Endothelial cell (in vitro differentiated cells): ENCODE measurements at regions not wholly inside any gene's neighbourhood (a gene's known extent, or its start where the extent isn't known, plus 50 kb on each side); places are given as distances from the start of the nearest gene placed in this dataset.

Experiments used
- DNase-seq: peaks from one replicate; pipeline ENCODE4 v3.0.0; 2021; ENCODE audit warnings: low spot score
- H3K27ac Mint-ChIP-seq: one replicate; pipeline ENCODE4 v1.8.0; 2021; ENCODE audit warnings: mixed read lengths, inconsistent platforms; ENCODE audit not compliant: unreplicated experiment
- H3K27me3 Mint-ChIP-seq: one replicate; pipeline ENCODE4 v1.8.0; 2021; ENCODE audit warnings: mild to moderate bottlenecking, moderate library complexity, mixed read lengths, inconsistent platforms; ENCODE audit not compliant: unreplicated experiment
- H3K36me3 Mint-ChIP-seq: one replicate; pipeline ENCODE4 v1.8.0; 2021; ENCODE audit warnings: mild to moderate bottlenecking, low read depth, mixed read lengths, inconsistent platforms; ENCODE audit not compliant: unreplicated experiment
- H3K4me1 Mint-ChIP-seq: one replicate; pipeline ENCODE4 v1.8.0; 2021; ENCODE audit warnings: mild to moderate bottlenecking, mixed read lengths, inconsistent platforms; ENCODE audit not compliant: unreplicated experiment
- H3K4me3 Mint-ChIP-seq: one replicate; pipeline ENCODE4 v1.8.0; 2021; ENCODE audit warnings: mild to moderate bottlenecking, mixed read lengths, inconsistent platforms; ENCODE audit not compliant: unreplicated experiment
- H3K9me3 Mint-ChIP-seq: one replicate; pipeline ENCODE4 v1.8.0; 2021; ENCODE audit warnings: mixed read lengths, inconsistent platforms; ENCODE audit not compliant: unreplicated experiment
- CTCF ChIP-seq: fragments of 200-600 bp; sonication (generic); IDR thresholded peaks from one replicate; pipeline ENCODE4 v1.5.0; 2021; ENCODE audit warnings: antibody characterized with exemption; ENCODE audit not compliant: unreplicated experiment

DNA sequence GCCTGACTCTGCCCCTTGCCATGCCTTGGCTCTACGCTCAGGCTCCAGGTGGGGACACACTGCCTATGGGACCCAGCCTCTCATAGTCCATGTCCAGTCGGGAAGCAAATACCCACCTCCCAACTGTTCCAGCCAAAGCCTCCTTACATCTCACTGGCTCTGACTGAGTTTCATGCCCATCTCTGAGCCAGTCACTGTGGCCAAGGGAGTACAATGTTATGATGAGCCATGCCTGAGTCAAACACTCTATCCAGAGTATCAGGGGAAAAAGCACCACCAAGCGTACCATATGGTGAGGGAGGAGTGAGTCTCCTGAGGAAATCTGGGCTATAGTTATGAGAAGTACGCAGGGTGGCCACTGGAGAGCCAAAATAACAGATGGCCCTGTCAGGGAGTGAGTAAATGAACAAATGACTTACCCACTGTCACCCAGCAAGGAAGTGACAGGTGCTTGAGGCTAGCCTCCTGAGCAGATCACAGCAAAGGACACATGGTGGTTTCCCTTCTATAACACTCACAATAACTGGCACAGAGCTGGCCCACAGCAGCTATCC lies 236.6 kb upstream of the GJB5 start:
- Mint-ChIP-seq H3K36me3 (no peaks in the 10 kb centered on the region), H3K4me1 (no peaks in the 10 kb centered on the region), H3K27ac (no peak overlapping the region), H3K27me3 (no peaks in the 10 kb centered on the region), H3K9me3 (no peaks in the 10 kb centered on the region), H3K4me3 (no peak overlapping the region)
- no peak for DNase-seq
- TF ChIP-seq CTCF = no peak

DNA sequence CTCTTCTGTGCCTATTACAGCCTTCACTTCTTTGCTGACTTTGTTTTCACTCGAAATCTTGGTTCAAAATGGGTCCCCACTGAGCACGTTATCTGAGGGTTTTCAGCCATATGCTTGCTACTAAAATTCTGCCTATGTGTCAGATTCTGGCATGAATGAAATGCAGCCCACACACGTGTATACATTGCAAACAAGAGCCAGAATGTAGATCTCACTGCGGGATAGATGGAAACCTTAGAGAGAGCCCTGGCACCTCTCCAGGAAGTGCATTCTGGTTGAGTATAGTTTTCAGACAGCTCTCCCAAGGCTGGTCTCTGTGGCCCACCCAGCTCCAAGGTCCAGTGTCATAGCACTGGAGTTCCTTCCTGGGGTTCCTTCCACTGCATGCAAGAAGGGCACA lies 234.7 kb upstream of the GJB5 start:
- Mint-ChIP-seq H3K9me3 (no peaks in the 10 kb centered on the region), H3K27me3 (no peaks in the 10 kb centered on the region), H3K4me3 (no peak overlapping the region), H3K4me1 (no peaks in the 10 kb centered on the region), H3K27ac (no peak overlapping the region), H3K36me3 (no peaks in the 10 kb centered on the region)
- TF ChIP-seq CTCF = no peak
- no peak for DNase-seq

GRCh38 chr1:34524783-34525182 lies 230.1 kb upstream of the GJB5 start:
- no peak for DNase-seq
- Mint-ChIP-seq H3K4me1 (peaks cover 10% of the 10 kb centered on the region), H3K4me3 (no peak overlapping the region), H3K27ac (no peak overlapping the region), H3K27me3 (peaks cover 2% of the 10 kb centered on the region), H3K36me3 (no peaks in the 10 kb centered on the region), H3K9me3 (no peaks in the 10 kb centered on the region)
- TF ChIP-seq CTCF = no peak

DNA sequence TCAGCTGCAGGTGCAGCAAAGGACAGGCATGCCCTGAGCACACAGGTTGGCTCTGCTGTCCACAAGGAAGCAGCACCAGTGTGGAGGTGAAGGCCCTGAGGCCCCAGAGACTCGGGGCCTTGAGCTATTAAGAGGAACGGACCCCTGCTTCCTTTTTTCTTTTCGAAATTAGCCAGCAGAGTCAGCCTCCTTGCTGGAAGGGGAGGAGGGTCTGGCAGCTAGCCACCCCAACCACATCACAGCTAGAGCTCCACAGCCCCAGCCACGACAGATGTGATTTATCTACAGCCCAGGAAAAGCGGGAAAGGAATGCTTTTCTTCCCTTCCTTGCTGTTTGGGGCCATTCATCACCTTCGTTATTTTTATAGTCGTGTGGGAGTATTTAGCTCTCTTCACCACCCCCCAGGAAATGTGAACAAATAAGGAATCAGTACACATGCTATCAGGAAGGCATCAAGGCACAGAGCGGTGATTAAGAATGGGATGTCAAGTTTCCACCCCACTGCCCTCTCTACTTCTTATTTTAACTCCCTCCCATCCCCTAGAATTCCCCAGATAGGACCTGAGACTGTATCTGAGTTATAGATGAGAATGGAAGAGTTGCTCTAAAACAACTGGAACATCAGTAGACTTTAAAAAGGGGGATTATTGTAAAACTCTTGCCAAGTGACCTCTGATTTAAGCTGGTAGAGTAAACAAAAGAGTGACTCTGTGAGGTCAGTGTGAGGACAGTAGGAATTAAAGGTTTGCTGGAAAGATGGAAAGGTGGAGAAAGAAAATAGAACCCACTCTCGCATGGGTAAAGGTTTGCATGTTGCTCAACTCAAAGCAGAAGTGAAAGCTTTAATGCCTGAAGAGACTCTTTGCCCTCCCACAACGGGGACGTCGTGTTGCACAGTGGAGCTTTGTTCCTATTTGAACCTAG lies 224.7 kb upstream of the GJB5 start:
- Mint-ChIP-seq H3K27ac (no peak overlapping the region), H3K4me3 (no peak overlapping the region), H3K4me1 (peaks cover 14% of the 10 kb centered on the region), H3K27me3 (peaks cover 2% of the 10 kb centered on the region), H3K36me3 (no peaks in the 10 kb centered on the region), H3K9me3 (no peaks in the 10 kb centered on the region)
- TF ChIP-seq CTCF = no peak
- no peak for DNase-seq

DNA sequence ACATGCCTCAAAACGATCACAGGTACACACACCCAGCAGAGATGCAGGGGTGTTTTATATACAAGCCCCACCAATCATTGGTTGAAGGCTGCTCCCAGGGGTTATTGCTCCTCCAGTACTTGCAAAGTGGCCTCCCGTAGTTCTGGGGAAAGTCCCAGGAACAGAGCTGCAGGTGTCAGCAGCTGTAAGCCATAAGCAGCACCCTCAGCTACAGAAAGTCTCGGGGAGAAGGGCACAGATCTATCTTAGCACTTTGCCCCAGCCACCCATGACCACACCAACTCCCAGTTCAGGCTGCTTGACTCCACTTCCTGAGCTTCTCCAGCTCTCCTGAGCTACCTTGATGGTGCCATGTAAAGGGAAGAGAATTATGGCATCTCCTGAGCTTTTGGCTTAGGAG lies 222.7 kb upstream of the GJB5 start:
- peaks cover 2% of the 10 kb centered on the region for H3K27me3 Mint-ChIP-seq
- H3K9me3 Mint-ChIP-seq = no peaks in the 10 kb centered on the region
- H3K4me3 Mint-ChIP-seq = no peak overlapping the region
- DNase-seq = no peak
- H3K27ac Mint-ChIP-seq = no peak overlapping the region
- H3K4me1 Mint-ChIP-seq = peaks cover 14% of the 10 kb centered on the region
- H3K36me3 Mint-ChIP-seq = no peaks in the 10 kb centered on the region
- no peak for TF ChIP-seq CTCF
